BLaER1 treated with 17β-estradiol and CSF1 and Interleukin-3, amounts not matched to agents 10 nM and 100 nM (cell line): ENCODE measurements at regions not wholly inside any gene's neighbourhood (a gene's known extent, or its start where the extent isn't known, plus 50 kb on each side); places are given as distances from the start of the nearest gene placed in this dataset.

ENCODE experiments used
- H3K27ac ChIP-seq, 11 experiments: shearing (Covaris generic); formaldehyde crosslinking; 2 replicates each; pipeline ENCODE4 v1.8.1; 2022
- H3K27me3 ChIP-seq, 11 experiments: shearing (Covaris generic); formaldehyde crosslinking; 2 replicates each; pipeline ENCODE4 v1.8.1; 2022
- H3K36me3 ChIP-seq, 11 experiments: shearing (Covaris generic); formaldehyde crosslinking; 2 replicates each; pipeline ENCODE4 v1.8.1; 2022
- H3K4me1 ChIP-seq, 10 experiments: shearing (Covaris generic); formaldehyde crosslinking; 2 replicates each; pipeline ENCODE4 v1.8.1; 2022
- H3K4me2 ChIP-seq, 11 experiments: shearing (Covaris generic); formaldehyde crosslinking; 2 replicates each; pipeline ENCODE4 v1.8.1; 2022
- H3K4me3 ChIP-seq, 10 experiments: shearing (Covaris generic); formaldehyde crosslinking; 2 replicates each; pipeline ENCODE4 v1.8.1; 2022
- H3K9ac ChIP-seq, 11 experiments: shearing (Covaris generic); formaldehyde crosslinking; 2 replicates each; pipeline ENCODE4 v1.8.1; 2022
- H3K9me3 ChIP-seq, 11 experiments: shearing (Covaris generic); formaldehyde crosslinking; replicated peaks in 1 of 11; 2 replicates each; pipeline ENCODE4 v1.8.1; 2022
- H4K20me1 ChIP-seq, 11 experiments: shearing (Covaris generic); formaldehyde crosslinking; 2 replicates each; pipeline ENCODE4 v1.8.1; 2022
- Cebpa-rat ChIP-seq, 11 experiments: shearing (Covaris generic); IDR thresholded peaks; 2 replicates each; pipeline ENCODE4 v1.8.1; 2022

DNA sequence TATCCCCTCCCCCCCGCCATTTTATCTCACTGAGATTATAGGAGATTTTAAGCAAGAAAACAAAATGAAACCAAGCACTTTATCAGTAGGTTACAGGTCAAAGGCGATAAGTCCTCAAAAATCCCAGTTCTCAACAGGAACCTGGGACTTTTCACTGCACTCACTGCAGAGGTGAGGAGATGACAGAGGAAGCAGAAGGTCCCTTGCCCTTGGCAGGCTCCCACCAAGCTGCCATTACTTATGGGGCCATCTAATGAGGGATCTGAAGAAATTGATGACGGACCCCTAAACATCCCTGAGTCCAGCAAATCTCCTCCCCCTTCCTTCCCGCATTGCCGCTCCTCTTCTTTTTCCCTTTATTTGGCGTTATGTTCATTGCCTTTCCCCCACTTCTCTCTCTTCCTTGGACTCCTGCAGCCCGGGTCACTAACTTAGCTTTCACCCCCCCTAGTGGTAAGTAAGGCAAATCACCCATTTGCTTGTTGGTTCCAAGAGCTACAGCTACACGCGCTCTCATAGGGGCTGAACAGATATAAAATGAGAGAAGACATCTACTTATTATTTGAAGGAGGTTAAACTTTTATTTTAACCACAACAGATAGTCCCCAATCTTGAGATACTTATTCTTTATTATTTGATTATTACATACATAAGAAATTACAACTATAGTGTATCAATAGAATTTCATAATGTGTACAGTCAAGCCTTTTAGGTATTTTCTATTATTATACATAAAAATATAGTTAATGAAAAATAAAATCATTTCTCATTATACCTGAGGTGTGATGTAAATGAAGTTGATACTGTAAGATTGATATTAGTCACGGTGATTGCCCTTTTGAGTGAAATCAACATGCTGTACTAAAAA, 52.0 kb upstream of the ARGLU1 start:
- Histone ChIP-seq H3K9ac (no peak overlapping the region), H3K27ac (no peak overlapping the region), H4K20me1 (no peaks in the 10 kb centered on the region), H3K4me1 (no peaks in the 10 kb centered on the region), H3K27me3 (peaks cover 0 to 18% (median 15%) of the 10 kb centered on the region in 11 experiments; a peak in 14 of 22 replicates), H3K4me3 (no peak overlapping the region), H3K9me3 (peaks cover 0 to 3% (median 0%) of the 10 kb centered on the region in 11 experiments; a peak in 1 of 22 replicates), H3K36me3 (no peaks in the 10 kb centered on the region), H3K4me2 (no peak overlapping the region)
- no peak for TF ChIP-seq Cebpa-rat (IDR thresholded peaks at IDR 0.05)
